Sigmoid colon (tissue), 3 donors: ENCODE measurements at regions not wholly inside any gene's neighbourhood (a gene's known extent, or its start where the extent isn't known, plus 50 kb on each side); places are given as distances from the start of the nearest gene placed in this dataset.

Experiments
- CTCF ChIP-seq, 4 experiments: fragments of 450-650 bp in 3 of 4; fragments of 200-600 bp in 1 of 4; IDR thresholded peaks; one replicate each; pipeline ENCODE4 v1.5.1; 2016 to 2019; ENCODE audit warnings: antibody characterized with exemption in 4 of 4, mild to moderate bottlenecking in 3 of 4, moderate library complexity in 2 of 4
- POLR2A ChIP-seq, 2 donors: fragments of 450-650 bp; IDR thresholded peaks; one replicate each; pipeline ENCODE4 v1.6.1; 2016; ENCODE audit warnings: antibody characterized with exemption in 2 of 2, mild to moderate bottlenecking in 2 of 2, moderate library complexity in 2 of 2

GRCh38 chr15:39281094-39281493 lies 299.8 kb upstream of the THBS1 start:
- no peak for TF ChIP-seq POLR2A (IDR thresholded peaks at IDR 0.05)
- no peak for TF ChIP-seq CTCF (IDR thresholded peaks at IDR 0.05)
